ENCODE measurements at regions not wholly inside any gene's neighbourhood (a gene's known extent, or its start where the extent isn't known, plus 50 kb on each side); places are given as distances from the start of the nearest gene placed in this dataset.
A peak's percentile ranks its signal among the peaks of the same experiment; 100 is the strongest.

DNA sequence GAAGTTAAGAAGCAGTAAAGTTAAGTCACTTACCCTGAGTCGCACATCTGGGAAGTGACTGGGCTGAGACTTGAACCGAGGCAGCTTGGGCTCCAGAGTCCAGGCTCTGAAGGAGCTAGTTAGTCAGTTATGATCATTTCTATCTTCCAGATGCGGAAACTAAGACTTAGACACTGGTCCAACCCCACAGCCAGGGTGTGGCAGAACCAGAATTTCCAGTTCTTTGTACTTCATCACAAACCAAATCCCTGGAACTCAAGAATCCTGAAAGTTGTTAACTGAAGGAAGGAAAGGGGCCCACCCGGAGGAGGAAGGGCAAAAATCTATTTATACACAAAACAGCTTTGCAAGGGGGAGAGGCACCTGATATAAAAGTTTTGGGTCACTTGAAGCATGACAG, 389.9 kb downstream of the SHQ1 start:
- intact Hi-C loops (cut with DNase I), result no loop called here
- no peak overlapping the region for H3K4me3 ChIP-seq
- TF ChIP-seq, protein P1, sequence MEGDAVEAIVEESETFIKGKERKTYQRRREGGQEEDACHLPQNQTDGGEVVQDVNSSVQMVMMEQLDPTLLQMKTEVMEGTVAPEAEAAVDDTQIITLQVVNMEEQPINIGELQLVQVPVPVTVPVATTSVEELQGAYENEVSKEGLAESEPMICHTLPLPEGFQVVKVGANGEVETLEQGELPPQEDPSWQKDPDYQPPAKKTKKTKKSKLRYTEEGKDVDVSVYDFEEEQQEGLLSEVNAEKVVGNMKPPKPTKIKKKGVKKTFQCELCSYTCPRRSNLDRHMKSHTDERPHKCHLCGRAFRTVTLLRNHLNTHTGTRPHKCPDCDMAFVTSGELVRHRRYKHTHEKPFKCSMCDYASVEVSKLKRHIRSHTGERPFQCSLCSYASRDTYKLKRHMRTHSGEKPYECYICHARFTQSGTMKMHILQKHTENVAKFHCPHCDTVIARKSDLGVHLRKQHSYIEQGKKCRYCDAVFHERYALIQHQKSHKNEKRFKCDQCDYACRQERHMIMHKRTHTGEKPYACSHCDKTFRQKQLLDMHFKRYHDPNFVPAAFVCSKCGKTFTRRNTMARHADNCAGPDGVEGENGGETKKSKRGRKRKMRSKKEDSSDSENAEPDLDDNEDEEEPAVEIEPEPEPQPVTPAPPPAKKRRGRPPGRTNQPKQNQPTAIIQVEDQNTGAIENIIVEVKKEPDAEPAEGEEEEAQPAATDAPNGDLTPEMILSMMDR (IDR thresholded peaks at IDR 0.05), result no peak
- DNase-seq (no peak), ATAC-seq (peak in 1 of 2 donors; percentile 47)
- H3K27ac ChIP-seq, result no peak overlapping the region
- no peaks in the 10 kb centered on the region for H3K9me3 ChIP-seq
- no peaks in the 10 kb centered on the region for H3K36me3 ChIP-seq
- no peaks in the 10 kb centered on the region for H3K27me3 ChIP-seq (ENCODE audit: low read depth)
- H3K4me1 ChIP-seq, result peaks cover 7% of the 10 kb centered on the region

GRCh38 chr3:72454441-72454840, 393.8 kb downstream of the SHQ1 start:
- intact Hi-C loops (cut with DNase I), result no loop called here
- peak in 1 of 2 donors; percentile 36 for ATAC-seq
- TF ChIP-seq, protein P1 (IDR thresholded peaks at IDR 0.05), result no peak

DNA sequence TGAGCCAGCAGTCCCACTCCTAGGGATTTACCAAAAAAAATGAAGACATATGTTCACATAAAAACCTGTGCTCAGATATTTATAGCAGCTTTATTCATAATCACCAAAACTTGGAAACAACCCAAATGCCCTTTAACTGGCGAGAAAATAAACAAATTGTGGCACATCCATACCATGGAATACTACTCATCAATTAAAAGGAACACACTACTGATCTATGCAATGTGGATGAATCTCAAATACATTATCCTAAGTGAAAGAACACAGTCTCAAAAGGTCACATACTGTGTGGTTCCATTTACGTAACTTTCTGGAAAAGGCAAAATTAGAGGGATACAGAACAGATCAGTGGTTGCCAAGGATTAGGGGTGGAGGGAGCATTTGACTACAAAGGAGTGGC, 394.5 kb downstream of the SHQ1 start:
- no peak overlapping the region for H3K27ac ChIP-seq
- no peak overlapping the region for H3K4me3 ChIP-seq
- peaks cover 7% of the 10 kb centered on the region for H3K4me1 ChIP-seq
- TF ChIP-seq, protein P1 (IDR thresholded peaks at IDR 0.05), result no peak
- intact Hi-C loops (cut with DNase I), result no loop called here
- ATAC-seq (no peak), DNase-seq (no peak)
- H3K36me3 ChIP-seq, result no peaks in the 10 kb centered on the region
- H3K27me3 ChIP-seq (ENCODE audit: low read depth), result no peaks in the 10 kb centered on the region
- no peaks in the 10 kb centered on the region for H3K9me3 ChIP-seq

More at GRCh38 chr3:72454441-72454840, 393.8 kb downstream of the SHQ1 start:
- DNase-seq, result no peak
- Histone ChIP-seq H3K4me3 (no peak overlapping the region), H3K27ac (no peak overlapping the region), H3K36me3 (no peaks in the 10 kb centered on the region), H3K4me1 (peaks cover 7% of the 10 kb centered on the region), H3K9me3 (no peaks in the 10 kb centered on the region), H3K27me3 (ENCODE audit: low read depth) (no peaks in the 10 kb centered on the region)

GRCh38 chr3:72452745-72453144, 395.5 kb downstream of the SHQ1 start:
- peaks cover 8% of the 10 kb centered on the region for H3K4me1 ChIP-seq
- H3K36me3 ChIP-seq, result no peaks in the 10 kb centered on the region
- H3K4me3 ChIP-seq, result no peak overlapping the region
- ATAC-seq (no peak), DNase-seq (no peak)
- H3K9me3 ChIP-seq, result no peaks in the 10 kb centered on the region
- TF ChIP-seq, protein P1 (IDR thresholded peaks at IDR 0.05), result no peak
- no peak overlapping the region for H3K27ac ChIP-seq
- intact Hi-C loops (cut with DNase I), result no loop called here
- no peaks in the 10 kb centered on the region for H3K27me3 ChIP-seq (ENCODE audit: low read depth)

DNA sequence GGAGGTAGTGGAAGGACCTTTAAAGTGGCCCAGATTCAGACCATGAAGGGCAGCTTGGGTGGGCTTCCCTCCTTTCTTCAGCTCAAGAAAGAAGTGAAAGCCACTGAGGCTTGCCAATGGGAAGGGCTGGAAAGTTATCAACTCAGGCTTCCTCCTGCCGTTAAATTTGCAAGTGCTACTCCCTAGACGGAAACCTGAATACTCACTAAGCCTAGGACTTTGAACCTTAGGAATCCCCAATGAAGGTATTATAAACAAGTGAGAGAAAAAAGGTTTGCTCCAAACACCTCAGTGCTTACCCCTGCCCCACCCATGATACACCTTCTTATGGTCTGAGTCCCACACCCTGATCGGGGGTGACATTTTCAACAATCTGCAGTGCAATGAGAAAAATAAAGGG, 396.4 kb downstream of the SHQ1 start:
- H3K27me3 ChIP-seq (ENCODE audit: low read depth), result no peaks in the 10 kb centered on the region
- H3K4me3 ChIP-seq, result no peak overlapping the region
- no peaks in the 10 kb centered on the region for H3K9me3 ChIP-seq
- TF ChIP-seq, protein P1 (IDR thresholded peaks at IDR 0.05), result no peak
- no peaks in the 10 kb centered on the region for H3K36me3 ChIP-seq
- intact Hi-C loops (cut with DNase I), result no loop called here
- H3K27ac ChIP-seq, result no peak overlapping the region
- DNase-seq (no peak), ATAC-seq (no peak)
- peaks cover 12% of the 10 kb centered on the region for H3K4me1 ChIP-seq

DNA sequence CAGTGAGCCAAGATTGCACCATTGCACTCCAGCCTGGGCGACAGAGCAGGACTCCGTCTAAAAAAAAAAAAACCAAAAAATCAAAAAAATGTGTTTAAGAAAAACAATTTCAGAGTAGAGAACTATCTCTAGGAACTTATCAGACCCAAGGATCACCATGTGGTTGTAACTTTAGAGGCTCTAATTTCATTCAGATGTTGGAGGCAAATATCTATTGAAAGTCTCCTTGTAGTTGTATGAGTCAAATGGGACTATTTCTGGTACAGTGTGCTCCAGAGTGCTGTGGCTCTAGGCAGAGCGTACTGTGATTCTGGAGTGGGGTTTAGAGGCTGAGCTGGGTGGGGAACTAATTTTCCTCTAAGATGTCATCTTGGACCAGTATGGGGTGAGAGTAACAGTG, 398.7 kb downstream of the SHQ1 start:
- no peak overlapping the region for H3K4me3 ChIP-seq
- H3K27ac ChIP-seq, result no peak overlapping the region
- DNase-seq, result no peak
- ATAC-seq, result no peak
- no peaks in the 10 kb centered on the region for H3K9me3 ChIP-seq
- intact Hi-C loops (cut with DNase I), result no loop called here
- H3K36me3 ChIP-seq, result no peaks in the 10 kb centered on the region
- H3K4me1 ChIP-seq, result peaks cover 17% of the 10 kb centered on the region
- TF ChIP-seq, protein P1 (IDR thresholded peaks at IDR 0.05), result no peak
- H3K27me3 ChIP-seq (ENCODE audit: low read depth), result no peaks in the 10 kb centered on the region
